CD14-positive monocyte (primary cell): ENCODE measurements at regions not wholly inside any gene's neighbourhood (a gene's known extent, or its start where the extent isn't known, plus 50 kb on each side); places are given as distances from the start of the nearest gene placed in this dataset.

Experiments used
- DNase-seq, 3 donors: peaks; one replicate each; pipeline ENCODE4 v3.0.0-alpha.2; 2011 to 2022
- H2AFZ ChIP-seq: 2 replicates; pipeline ENCODE4 v1.6.0; 2012; ENCODE audit warnings: mild to moderate bottlenecking, low read depth, low read length, inconsistent platforms; ENCODE audit not compliant: insufficient read depth, poor library complexity, severe bottlenecking
- H3K27ac ChIP-seq, 2 donors: 1 replicate in 1 of 2; 2 replicates in 1 of 2; pipeline ENCODE4 v1.5.1; 2012 to 2013; ENCODE audit warnings: low read length in 2 of 2, control low read depth in 1 of 2, inconsistent platforms in 1 of 2, low read depth in 1 of 2, mild to moderate bottlenecking in 1 of 2
- H3K27me3 ChIP-seq, 2 donors: one replicate each; pipeline versions ENCODE4 v1.6.0 to v1.6.1; 2011 to 2013; ENCODE audit warnings: low read length in 2 of 2; ENCODE audit not compliant: control insufficient read depth in 2 of 2, insufficient read depth in 2 of 2
- H3K36me3 ChIP-seq, 2 donors: replicated peaks in 1 of 2; 1 replicate in 1 of 2; 2 replicates in 1 of 2; pipeline versions ENCODE4 v1.5.1 to v1.6.1; 2012 to 2013; ENCODE audit warnings: low read length in 2 of 2, control low read depth in 1 of 2, inconsistent platforms in 1 of 2, mild to moderate bottlenecking in 1 of 2; ENCODE audit not compliant: insufficient read depth in 2 of 2, control insufficient read depth in 1 of 2
- H3K4me1 ChIP-seq, 2 donors: 1 replicate in 1 of 2; 2 replicates in 1 of 2; pipeline versions ENCODE4 v1.5.1 to v1.6.1; 2012 to 2013; ENCODE audit warnings: low read length in 2 of 2, control low read depth in 1 of 2, inconsistent platforms in 1 of 2, mild to moderate bottlenecking in 1 of 2, moderate library complexity in 1 of 2; ENCODE audit not compliant: insufficient read depth in 2 of 2, control insufficient read depth in 1 of 2
- H3K4me2 ChIP-seq: replicated peaks from 2 replicates; pipeline ENCODE3; 2012; ENCODE audit warnings: low read length, moderate library complexity, mild to moderate bottlenecking; ENCODE audit not compliant: poor library complexity, severe bottlenecking; ENCODE audit errors: extremely low read depth
- H3K4me3 ChIP-seq, 3 experiments: fragments of 200-600 bp in 1 of 3; sonication (generic) in 1 of 3; replicated peaks in 1 of 3; 1 replicate in 2 of 3; 2 replicates in 1 of 3; pipeline ENCODE4 v1.5.1; 2011 to 2013; ENCODE audit warnings: low read length in 3 of 3, mild to moderate bottlenecking in 3 of 3, control low read depth in 2 of 3, low read depth in 2 of 3, inconsistent platforms in 1 of 3, moderate library complexity in 1 of 3
- H3K79me2 ChIP-seq: 2 replicates; pipeline ENCODE4 v1.6.0; 2012; ENCODE audit warnings: mild to moderate bottlenecking, control low read depth, inconsistent platforms, low read length, moderate library complexity; ENCODE audit not compliant: insufficient read depth
- H3K9ac ChIP-seq: 2 replicates; pipeline ENCODE4 v1.6.0; 2017; ENCODE audit warnings: low read length, mild to moderate bottlenecking; ENCODE audit not compliant: insufficient read depth, poor library complexity, severe bottlenecking
- H3K9me3 ChIP-seq, 2 donors: replicated peaks in 1 of 2; 1 replicate in 1 of 2; 2 replicates in 1 of 2; pipeline versions ENCODE4 v1.5.1 to v1.6.1; 2012 to 2013; ENCODE audit warnings: low read length in 2 of 2, control low read depth in 1 of 2; ENCODE audit not compliant: control insufficient read depth in 1 of 2, insufficient read depth in 1 of 2
- H4K20me1 ChIP-seq: 2 replicates; pipeline ENCODE4 v1.6.0; 2012; ENCODE audit warnings: mild to moderate bottlenecking, low read length, control low read depth, moderate library complexity; ENCODE audit not compliant: insufficient read depth
- H3K27ac Mint-ChIP-seq, 7 donors: one replicate each; pipeline ENCODE4 v1.8.0; 2020; ENCODE audit warnings: mild to moderate bottlenecking in 7 of 7, mixed read lengths in 7 of 7, moderate library complexity in 6 of 7, inconsistent platforms in 2 of 7
- H3K27me3 Mint-ChIP-seq, 3 donors: one replicate each; pipeline ENCODE4 v1.8.0; 2021 to 2022; ENCODE audit warnings: low read depth in 3 of 3, mild to moderate bottlenecking in 3 of 3, mixed read lengths in 3 of 3, moderate library complexity in 3 of 3, inconsistent platforms in 1 of 3
- H3K36me3 Mint-ChIP-seq, 2 donors: one replicate each; pipeline ENCODE4 v1.8.0; 2020; ENCODE audit warnings: mixed read lengths in 2 of 2, inconsistent platforms in 1 of 2, mild to moderate bottlenecking in 1 of 2
- H3K4me1 Mint-ChIP-seq: one replicate; pipeline ENCODE4 v1.8.0; 2020; ENCODE audit warnings: mild to moderate bottlenecking, mixed read lengths
- H3K4me3 Mint-ChIP-seq, 2 donors: one replicate each; pipeline ENCODE4 v1.8.0; 2020; ENCODE audit warnings: mild to moderate bottlenecking in 2 of 2, mixed read lengths in 2 of 2, moderate library complexity in 1 of 2
- H3K9me3 Mint-ChIP-seq, 7 donors: one replicate each; pipeline ENCODE4 v1.8.0; 2020 to 2022; ENCODE audit warnings: mixed read lengths in 7 of 7, mild to moderate bottlenecking in 6 of 7, moderate library complexity in 6 of 7, inconsistent platforms in 2 of 7
- WGBS: methylation state at CpG from one replicate; pipeline ENCODE4 v1.1.5; 2013; ENCODE audit warnings: missing lambda C conversion rate; ENCODE audit not compliant: insufficient coverage; 5-methylcytosine and 5-hydroxymethylcytosine counted together
- intact Hi-C, 2 donors: fragments of 100-400 bp; cut with micrococcal nuclease; formaldehyde crosslinking; loops; one replicate each; pipeline versions ENCODE4 v1.15.0 to v1.15.1; 2023
- TF ChIP-seq, protein P1 (sequence below): fragments of 200-600 bp; IDR thresholded peaks from one replicate; pipeline ENCODE4 v1.8.0; 2022; ENCODE audit warnings: antibody characterized with exemption, mild to moderate bottlenecking

DNA sequence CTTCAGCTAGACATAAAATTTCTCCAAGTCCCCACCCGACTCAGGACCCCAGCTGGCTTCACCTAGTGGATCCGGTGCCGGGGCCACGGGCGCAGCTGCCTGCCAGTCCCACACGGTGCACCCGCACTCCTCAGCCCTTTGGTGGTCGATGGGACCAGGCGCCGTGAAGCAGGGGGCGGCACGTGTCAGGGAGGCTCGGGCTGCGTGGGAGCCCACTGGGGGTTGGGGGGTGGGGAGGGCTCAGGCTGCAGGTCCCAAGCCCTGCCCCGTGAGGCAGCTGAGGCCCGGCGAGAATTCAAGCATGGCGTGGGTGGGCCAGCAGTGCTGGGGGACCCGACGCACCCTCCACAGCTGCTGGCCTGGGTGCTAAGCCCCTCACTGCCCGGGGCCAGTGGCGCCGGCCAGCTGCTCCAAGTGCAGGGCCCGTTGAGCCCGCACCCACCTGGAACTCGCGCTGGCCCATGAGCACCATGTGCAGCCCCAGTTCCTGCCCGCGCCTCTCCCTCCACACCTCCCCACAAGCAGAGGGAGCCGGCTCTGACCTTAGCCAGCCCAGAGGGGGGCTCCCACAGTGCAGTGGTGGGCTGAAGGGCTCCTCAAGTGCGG, 747.0 kb downstream of the FAM181B start:
- intact Hi-C loops, result no loop called here
- Histone ChIP-seq H3K27ac (no peak overlapping the region), H3K9ac (no peak overlapping the region), H3K27me3 (no peaks in the 10 kb centered on the region), H3K4me3 (no peak overlapping the region), H3K4me1 (no peaks in the 10 kb centered on the region), H3K9me3 (peaks cover 17 to 27% of the 10 kb centered on the region in 2 donors), H2AFZ (no peak overlapping the region), H4K20me1 (no peaks in the 10 kb centered on the region), H3K79me2 (no peaks in the 10 kb centered on the region), H3K36me3 (no peaks in the 10 kb centered on the region), H3K4me2 (no peak overlapping the region)
- DNase-seq, result no peak
- no peak overlapping the region for H3K27ac Mint-ChIP-seq
- no peaks in the 10 kb centered on the region for H3K4me1 Mint-ChIP-seq
- H3K36me3 Mint-ChIP-seq, result no peaks in the 10 kb centered on the region
- WGBS, result 86% methylated on average over 29 of the region's 31 CpGs
- TF ChIP-seq, protein P1, sequence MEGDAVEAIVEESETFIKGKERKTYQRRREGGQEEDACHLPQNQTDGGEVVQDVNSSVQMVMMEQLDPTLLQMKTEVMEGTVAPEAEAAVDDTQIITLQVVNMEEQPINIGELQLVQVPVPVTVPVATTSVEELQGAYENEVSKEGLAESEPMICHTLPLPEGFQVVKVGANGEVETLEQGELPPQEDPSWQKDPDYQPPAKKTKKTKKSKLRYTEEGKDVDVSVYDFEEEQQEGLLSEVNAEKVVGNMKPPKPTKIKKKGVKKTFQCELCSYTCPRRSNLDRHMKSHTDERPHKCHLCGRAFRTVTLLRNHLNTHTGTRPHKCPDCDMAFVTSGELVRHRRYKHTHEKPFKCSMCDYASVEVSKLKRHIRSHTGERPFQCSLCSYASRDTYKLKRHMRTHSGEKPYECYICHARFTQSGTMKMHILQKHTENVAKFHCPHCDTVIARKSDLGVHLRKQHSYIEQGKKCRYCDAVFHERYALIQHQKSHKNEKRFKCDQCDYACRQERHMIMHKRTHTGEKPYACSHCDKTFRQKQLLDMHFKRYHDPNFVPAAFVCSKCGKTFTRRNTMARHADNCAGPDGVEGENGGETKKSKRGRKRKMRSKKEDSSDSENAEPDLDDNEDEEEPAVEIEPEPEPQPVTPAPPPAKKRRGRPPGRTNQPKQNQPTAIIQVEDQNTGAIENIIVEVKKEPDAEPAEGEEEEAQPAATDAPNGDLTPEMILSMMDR, result no peak
- no peak overlapping the region for H3K4me3 Mint-ChIP-seq
- H3K27me3 Mint-ChIP-seq, result no peaks in the 10 kb centered on the region
- peaks cover 3 to 16% (median 10%) of the 10 kb centered on the region in 7 donors for H3K9me3 Mint-ChIP-seq

DNA sequence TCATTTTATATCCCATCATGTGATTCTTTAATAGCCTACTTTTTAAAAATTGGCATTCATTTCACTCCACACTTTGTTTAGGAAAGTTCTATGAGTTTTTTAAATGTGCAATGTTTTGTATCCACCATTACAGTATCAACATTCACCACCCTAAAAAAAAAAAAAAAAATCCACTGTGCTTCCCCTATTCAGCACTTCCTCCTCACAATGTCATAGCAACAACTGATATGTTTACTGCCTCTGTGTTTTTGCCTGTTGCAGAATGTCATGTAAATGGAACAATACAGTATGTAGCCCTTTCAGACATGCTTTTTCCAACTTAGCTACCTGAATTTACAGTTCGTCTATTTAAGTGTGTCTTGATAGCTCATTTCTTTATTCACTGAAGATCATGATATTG, 754.2 kb downstream of the FAM181B start:
- Mint-ChIP-seq H3K27me3 (peaks cover 0 to 2% (median 0%) of the 10 kb centered on the region in 3 donors), H3K4me1 (no peaks in the 10 kb centered on the region), H3K36me3 (no peaks in the 10 kb centered on the region), H3K27ac (no peak overlapping the region), H3K9me3 (peaks cover 0 to 5% (median under 1%) of the 10 kb centered on the region in 7 donors), H3K4me3 (no peak overlapping the region)
- Histone ChIP-seq H3K27me3 (no peaks in the 10 kb centered on the region), H4K20me1 (no peaks in the 10 kb centered on the region), H3K4me1 (no peaks in the 10 kb centered on the region), H3K4me2 (no peak overlapping the region), H3K9ac (no peak overlapping the region), H3K27ac (no peak overlapping the region), H3K79me2 (no peaks in the 10 kb centered on the region), H2AFZ (no peak overlapping the region), H3K36me3 (no peaks in the 10 kb centered on the region), H3K4me3 (no peak overlapping the region), H3K9me3 (no peaks in the 10 kb centered on the region)
- intact Hi-C loops, result loop anchor here in 1 of 2 donors (10.0 kb wide), 1 partner anchor 65 kb away; no protein-coding TSS in a partner anchor
- WGBS, result no CpG with 5 or more reads among the region's 1 CpG
- TF ChIP-seq, protein P1, result no peak
- no peak for DNase-seq
